ENCODE measurements at regions not wholly inside any gene's neighbourhood (a gene's known extent, or its start where the extent isn't known, plus 50 kb on each side); places are given as distances from the start of the nearest gene placed in this dataset.
"Not testable (repeated sequence)": the region's sequence is repeated elsewhere in the genome, so short reads cannot be mapped to it uniquely, and the experiment has no call there.

DNA sequence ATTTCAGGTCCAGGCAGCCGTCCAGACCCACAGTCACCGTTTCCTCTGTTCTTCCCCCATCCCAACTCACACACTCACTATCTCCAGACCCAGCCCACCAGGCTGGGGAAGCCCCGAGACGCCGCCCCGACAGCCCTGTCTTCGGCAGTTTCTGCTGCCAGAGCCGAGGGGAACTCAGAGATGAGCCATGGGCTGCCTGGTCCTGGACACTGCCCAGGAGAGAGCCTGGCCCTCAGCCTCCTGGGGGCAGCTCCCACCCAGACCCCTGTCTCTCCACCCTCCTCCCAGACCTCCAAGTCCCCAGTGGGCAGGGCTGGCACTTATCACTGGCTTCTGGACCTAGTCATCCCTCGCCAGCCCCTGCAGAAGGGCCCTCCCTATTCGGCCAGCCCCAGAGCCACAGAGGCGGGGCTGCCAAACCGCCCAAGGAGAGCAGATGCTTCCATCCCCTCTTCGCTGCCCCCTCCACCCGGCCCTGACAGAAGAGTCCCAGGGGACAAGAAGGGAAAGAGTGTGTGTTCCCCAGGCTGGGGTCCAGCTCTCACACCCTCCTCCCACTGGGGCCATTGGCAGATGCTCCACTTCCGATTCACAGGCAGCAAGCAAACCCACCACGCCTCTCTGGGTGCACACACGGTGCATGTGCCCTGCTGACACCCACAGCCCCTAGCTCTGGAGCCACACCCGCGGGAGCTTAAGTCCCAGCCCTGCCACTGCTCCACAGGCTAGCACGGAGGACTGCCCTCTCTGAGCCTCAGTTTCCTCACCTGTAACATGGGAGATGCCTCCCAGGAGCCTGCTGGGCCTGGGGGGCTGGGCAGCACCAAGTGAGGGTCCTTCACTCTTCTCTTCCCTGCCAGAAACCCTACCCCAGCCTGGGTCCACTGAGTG is 186.4 kb downstream of the TBC1D2B start:
- H3K9me3 ChIP-seq (ENCODE audit: control insufficient read depth in 2 of 2, insufficient read depth in 1 of 2, low read depth in 1 of 2, low read length in 1 of 2); H3K36me3 ChIP-seq (ENCODE audit: control insufficient read depth in 2 of 2, insufficient read depth in 2 of 2, low read length in 1 of 2); H3K4me1 ChIP-seq (ENCODE audit: control insufficient read depth in 2 of 2, insufficient read depth in 2 of 2, low read length in 1 of 2); H3K4me3 ChIP-seq (ENCODE audit: low read depth in 1 of 2, low read length in 2 of 2); H3K27me3 ChIP-seq (ENCODE audit: control insufficient read depth in 1 of 2, insufficient read depth in 2 of 2, low read length in 2 of 2); H3K27ac ChIP-seq (ENCODE audit: low read depth in 2 of 2, low read length in 1 of 2): not testable (repeated sequence)
- 20 to 38% methylated on average over 14 to 19 of the region's 20 CpGs for WGBS, 2 donors

DNA sequence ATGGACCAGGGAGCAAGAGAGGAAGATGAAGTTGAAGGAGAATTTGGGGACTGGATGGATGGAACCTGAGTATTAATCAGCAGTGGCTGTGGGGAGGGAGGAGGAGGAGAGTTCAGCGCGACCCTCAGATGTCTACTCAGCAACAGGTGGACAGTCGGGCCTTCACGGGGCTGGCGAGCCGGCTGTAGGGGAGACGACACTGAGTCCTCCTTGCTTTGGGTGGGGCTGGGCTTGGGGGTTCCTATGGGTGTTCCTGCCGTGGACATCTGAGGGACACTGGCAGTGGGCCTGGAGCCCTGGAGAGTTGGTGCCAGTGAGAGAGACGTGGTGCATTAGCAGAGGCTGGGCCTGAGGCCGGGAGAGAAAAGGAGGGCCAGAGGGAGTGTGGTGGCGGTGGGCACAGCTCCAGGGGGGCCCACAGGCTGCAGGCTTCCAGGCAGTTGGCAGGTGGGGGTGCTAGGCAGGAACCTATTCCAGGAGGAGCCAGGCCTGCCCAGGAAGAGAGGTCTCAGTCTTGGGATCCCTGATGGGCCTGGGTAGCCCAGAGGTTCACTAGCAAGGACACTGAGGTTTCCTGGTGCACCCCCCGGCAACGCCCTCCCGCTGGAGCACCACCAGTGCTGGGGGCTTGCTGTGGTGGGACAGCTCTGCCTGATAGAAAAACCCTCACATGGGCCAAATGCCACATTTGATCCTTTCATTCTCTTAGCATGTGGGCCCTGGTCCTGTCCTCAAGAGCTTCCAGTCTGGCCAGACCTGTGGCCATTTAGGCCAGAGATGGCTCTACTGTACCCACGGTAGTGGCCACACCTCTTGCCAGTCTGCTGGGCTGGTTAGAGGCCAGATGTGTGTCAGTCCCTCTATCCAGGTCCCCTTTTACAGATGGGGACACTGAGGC is 187.4 kb downstream of the TBC1D2B start:
- not testable (repeated sequence) for H3K4me3 ChIP-seq (ENCODE audit: low read depth in 1 of 2, low read length in 2 of 2); H3K9me3 ChIP-seq (ENCODE audit: control insufficient read depth in 2 of 2, insufficient read depth in 1 of 2, low read depth in 1 of 2, low read length in 1 of 2); H3K27ac ChIP-seq (ENCODE audit: low read depth in 2 of 2, low read length in 1 of 2); H3K4me1 ChIP-seq (ENCODE audit: control insufficient read depth in 2 of 2, insufficient read depth in 2 of 2, low read length in 1 of 2); H3K27me3 ChIP-seq (ENCODE audit: control insufficient read depth in 1 of 2, insufficient read depth in 2 of 2, low read length in 2 of 2); H3K36me3 ChIP-seq (ENCODE audit: control insufficient read depth in 2 of 2, insufficient read depth in 2 of 2, low read length in 1 of 2)
- 81 to 87% methylated on average over 11 to 15 of the region's 15 CpGs for WGBS, 2 donors

DNA sequence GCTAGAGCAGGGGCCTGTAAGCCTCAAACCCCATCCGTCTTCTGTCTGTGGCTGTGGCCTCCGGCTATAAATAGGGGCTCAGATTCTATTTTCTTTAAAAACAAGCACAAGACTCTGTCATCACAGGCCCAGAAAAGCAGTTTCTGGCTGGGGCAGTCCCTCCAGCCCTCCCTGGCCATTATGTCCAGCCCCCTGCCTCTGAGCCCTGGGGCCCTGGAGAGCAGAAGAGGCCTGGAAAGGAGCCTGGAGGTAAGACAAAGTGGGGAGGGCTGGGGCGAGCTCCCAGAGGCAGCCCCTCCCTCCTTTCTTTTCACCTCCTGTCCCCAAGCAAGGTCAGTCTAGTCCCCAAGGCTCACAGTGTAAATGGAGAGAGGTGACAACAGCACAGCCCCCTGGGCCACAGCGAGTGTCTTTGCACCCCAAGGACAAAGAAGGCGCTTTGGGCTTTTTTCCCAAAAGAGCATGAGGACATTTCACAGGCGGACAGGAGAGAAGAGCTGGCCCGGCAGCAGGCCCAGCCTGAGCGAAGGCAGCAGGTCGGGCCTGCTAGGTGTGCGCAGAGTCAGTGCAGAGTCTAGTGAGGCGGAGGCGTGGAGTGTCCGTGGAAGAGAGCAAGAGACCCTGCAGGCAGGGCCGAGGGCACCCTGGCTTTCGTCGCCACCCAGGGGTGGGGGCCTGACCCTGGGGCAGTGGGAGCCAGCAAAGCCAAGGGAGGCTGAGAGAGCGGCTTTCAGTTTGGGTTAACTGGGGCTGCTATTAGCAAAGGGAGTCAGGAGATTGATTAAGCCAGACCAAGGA is 188.3 kb downstream of the TBC1D2B start:
- Histone ChIP-seq H3K4me3 (ENCODE audit: low read depth in 1 of 2, low read length in 2 of 2) (no peak overlapping the region), H3K27me3 (ENCODE audit: control insufficient read depth in 1 of 2, insufficient read depth in 2 of 2, low read length in 2 of 2) (no peaks in the 10 kb centered on the region), H3K27ac (ENCODE audit: low read depth in 2 of 2, low read length in 1 of 2) (no peak overlapping the region), H3K9me3 (ENCODE audit: control insufficient read depth in 2 of 2, insufficient read depth in 1 of 2, low read depth in 1 of 2, low read length in 1 of 2) (no peaks in the 10 kb centered on the region), H3K36me3 (ENCODE audit: control insufficient read depth in 2 of 2, insufficient read depth in 2 of 2, low read length in 1 of 2) (no peaks in the 10 kb centered on the region), H3K4me1 (ENCODE audit: control insufficient read depth in 2 of 2, insufficient read depth in 2 of 2, low read length in 1 of 2) (no peaks in the 10 kb centered on the region)
- 85 to 87% methylated on average over 16 to 17 of the region's 17 CpGs for WGBS, 2 donors

DNA sequence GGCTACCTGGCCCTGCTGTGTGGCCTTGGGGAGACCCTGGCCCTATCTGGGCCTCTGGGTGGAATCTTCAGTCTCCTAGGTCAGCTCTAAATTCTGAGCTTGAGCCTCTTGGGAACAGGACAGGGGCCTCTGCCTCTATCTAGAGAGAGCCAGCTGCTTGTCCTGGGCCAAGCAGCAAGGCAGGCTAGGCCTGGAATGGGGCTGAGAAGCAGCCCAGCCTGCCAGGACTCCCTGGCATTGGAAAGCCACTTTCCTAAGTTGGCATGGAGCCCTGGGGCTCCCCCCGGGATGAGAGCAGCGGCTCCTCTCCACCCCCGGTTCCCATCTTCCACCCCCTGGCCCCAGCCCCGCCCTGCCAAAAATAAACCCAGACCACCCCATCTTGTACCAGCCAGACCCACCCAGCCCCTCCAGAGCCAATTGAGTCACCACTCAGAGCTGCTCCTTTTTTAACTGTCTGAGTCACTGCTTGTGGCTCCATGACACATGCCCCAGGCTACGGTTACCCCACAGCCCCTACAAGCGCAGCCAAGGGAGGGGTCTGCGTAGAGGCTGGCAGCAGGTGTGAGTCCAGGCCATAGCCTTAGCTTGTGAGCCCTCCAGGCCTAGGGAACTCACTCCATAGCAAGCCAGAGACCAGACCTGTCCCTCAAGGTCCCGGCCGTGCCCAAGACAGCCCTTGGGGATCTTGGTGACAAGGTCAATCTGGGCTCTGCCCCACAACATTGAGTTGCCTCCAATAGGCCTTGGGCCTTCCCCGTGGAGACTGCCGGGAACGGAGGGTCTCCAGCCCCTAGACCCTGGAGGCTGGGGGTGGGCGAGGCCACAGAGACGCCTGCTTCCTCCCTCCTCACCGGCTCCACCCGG is 189.7 kb downstream of the TBC1D2B start:
- WGBS, 2 donors, result 41 to 75% methylated on average over 6 to 12 of the region's 16 CpGs

DNA sequence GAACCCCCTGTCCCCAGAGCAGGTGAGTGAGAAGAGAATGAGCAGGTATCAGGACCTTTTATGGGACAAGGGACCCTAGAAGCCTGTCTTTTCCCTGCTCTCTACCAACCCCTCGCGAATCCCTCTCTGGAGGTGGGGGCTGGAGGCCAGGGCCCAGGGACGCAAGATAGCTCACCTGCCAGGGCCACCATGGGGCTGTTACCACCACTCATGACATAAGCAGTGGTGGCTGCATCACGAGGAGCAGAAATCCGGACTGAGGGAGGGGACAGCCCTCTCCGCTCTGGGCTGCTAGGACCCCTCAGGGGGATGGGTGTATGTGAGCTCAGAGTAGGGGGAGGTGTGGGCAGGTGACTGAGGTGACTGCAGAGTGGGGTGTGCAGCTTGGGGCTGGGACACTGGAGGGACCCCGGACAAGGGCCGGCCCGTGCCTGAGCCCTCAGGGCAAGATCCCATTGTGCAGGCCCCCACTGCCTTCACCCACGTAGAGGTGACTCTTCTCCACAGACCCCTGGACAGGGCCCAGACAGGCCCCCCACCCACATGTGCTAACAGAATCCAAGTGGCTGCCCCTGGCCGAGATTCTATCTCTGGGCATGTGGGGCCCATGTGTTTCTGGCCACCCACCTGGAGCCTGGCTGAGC is 190.6 kb downstream of the TBC1D2B start:
- 90 to 92% methylated on average over 10 to 11 of the region's 11 CpGs for WGBS, 2 donors
- Histone ChIP-seq H3K36me3 (ENCODE audit: control insufficient read depth in 2 of 2, insufficient read depth in 2 of 2, low read length in 1 of 2) (no peaks in the 10 kb centered on the region), H3K4me3 (ENCODE audit: low read depth in 1 of 2, low read length in 2 of 2) (no peak overlapping the region), H3K4me1 (ENCODE audit: control insufficient read depth in 2 of 2, insufficient read depth in 2 of 2, low read length in 1 of 2) (no peaks in the 10 kb centered on the region), H3K9me3 (ENCODE audit: control insufficient read depth in 2 of 2, insufficient read depth in 1 of 2, low read depth in 1 of 2, low read length in 1 of 2) (no peaks in the 10 kb centered on the region), H3K27me3 (ENCODE audit: control insufficient read depth in 1 of 2, insufficient read depth in 2 of 2, low read length in 2 of 2) (no peaks in the 10 kb centered on the region), H3K27ac (ENCODE audit: low read depth in 2 of 2, low read length in 1 of 2) (no peak overlapping the region)

More for the DNA sequence above, 189.7 kb downstream of the TBC1D2B start:
- not testable (repeated sequence) for H3K9me3 ChIP-seq (ENCODE audit: control insufficient read depth in 2 of 2, insufficient read depth in 1 of 2, low read depth in 1 of 2, low read length in 1 of 2); H3K27me3 ChIP-seq (ENCODE audit: control insufficient read depth in 1 of 2, insufficient read depth in 2 of 2, low read length in 2 of 2); H3K4me3 ChIP-seq (ENCODE audit: low read depth in 1 of 2, low read length in 2 of 2); H3K36me3 ChIP-seq (ENCODE audit: control insufficient read depth in 2 of 2, insufficient read depth in 2 of 2, low read length in 1 of 2); H3K4me1 ChIP-seq (ENCODE audit: control insufficient read depth in 2 of 2, insufficient read depth in 2 of 2, low read length in 1 of 2); H3K27ac ChIP-seq (ENCODE audit: low read depth in 2 of 2, low read length in 1 of 2)

DNA sequence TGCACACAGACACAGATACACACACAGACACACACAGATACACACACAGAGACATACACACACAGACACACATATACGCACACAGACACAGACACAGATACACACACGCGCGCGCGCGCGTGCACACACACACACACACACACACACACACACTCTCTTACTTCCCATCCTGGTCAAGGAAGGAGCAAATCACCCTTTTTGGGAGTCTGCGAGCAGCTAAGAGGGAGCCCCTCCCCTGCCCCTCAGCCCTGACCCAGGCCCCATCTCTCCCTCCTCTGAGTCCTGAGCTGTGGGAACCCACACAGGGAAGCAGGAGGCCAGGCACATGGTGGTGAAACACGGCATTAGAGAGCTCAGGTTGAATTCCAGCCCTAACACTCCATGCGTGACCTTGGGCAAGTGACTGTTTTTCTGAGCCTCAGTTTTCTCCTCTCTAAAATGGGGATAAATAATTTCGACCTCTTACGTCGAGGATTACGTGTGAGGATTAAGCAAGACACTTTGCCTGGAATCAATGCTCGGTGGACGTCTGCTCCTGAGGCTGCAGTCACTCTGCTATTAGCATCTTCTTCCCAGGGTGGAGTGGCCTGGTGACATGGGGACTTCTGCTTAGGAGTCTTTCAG is 191.5 kb downstream of the TBC1D2B start:
- not testable (repeated sequence) for H3K4me1 ChIP-seq (ENCODE audit: control insufficient read depth in 2 of 2, insufficient read depth in 2 of 2, low read length in 1 of 2); H3K36me3 ChIP-seq (ENCODE audit: control insufficient read depth in 2 of 2, insufficient read depth in 2 of 2, low read length in 1 of 2); H3K4me3 ChIP-seq (ENCODE audit: low read depth in 1 of 2, low read length in 2 of 2); H3K27ac ChIP-seq (ENCODE audit: low read depth in 2 of 2, low read length in 1 of 2); H3K9me3 ChIP-seq (ENCODE audit: control insufficient read depth in 2 of 2, insufficient read depth in 1 of 2, low read depth in 1 of 2, low read length in 1 of 2); H3K27me3 ChIP-seq (ENCODE audit: control insufficient read depth in 1 of 2, insufficient read depth in 2 of 2, low read length in 2 of 2)
- WGBS, 2 donors, result 85 to 97% methylated on average over 17 of the region's 17 CpGs

DNA sequence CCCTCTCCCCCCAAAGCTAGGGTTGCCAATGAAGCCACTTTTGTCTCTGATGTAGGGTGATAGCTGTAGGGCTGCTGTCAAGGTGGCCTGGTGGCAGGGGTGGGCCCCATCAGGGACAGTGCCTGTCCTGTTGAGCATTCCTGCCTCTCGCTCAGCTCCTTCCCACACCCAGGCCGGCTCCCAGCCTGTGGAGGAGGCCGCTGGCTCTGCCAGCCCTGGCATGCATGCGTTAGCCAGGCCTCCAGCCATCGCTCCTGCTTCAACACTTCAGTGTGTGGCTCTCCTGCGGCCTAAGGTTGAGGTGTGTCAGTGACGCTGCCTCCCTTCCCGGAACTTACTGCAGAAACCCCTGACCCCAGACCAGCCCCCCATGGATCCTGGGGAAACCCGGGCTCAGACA is 194.5 kb downstream of the TBC1D2B start:
- no CpG with 5 or more reads among the region's 9 CpGs for WGBS, 2 donors
- H3K27me3 ChIP-seq (ENCODE audit: control insufficient read depth in 1 of 2, insufficient read depth in 2 of 2, low read length in 2 of 2); H3K4me1 ChIP-seq (ENCODE audit: control insufficient read depth in 2 of 2, insufficient read depth in 2 of 2, low read length in 1 of 2); H3K36me3 ChIP-seq (ENCODE audit: control insufficient read depth in 2 of 2, insufficient read depth in 2 of 2, low read length in 1 of 2); H3K9me3 ChIP-seq (ENCODE audit: control insufficient read depth in 2 of 2, insufficient read depth in 1 of 2, low read depth in 1 of 2, low read length in 1 of 2); H3K27ac ChIP-seq (ENCODE audit: low read depth in 2 of 2, low read length in 1 of 2); H3K4me3 ChIP-seq (ENCODE audit: low read depth in 1 of 2, low read length in 2 of 2): not testable (repeated sequence)

DNA sequence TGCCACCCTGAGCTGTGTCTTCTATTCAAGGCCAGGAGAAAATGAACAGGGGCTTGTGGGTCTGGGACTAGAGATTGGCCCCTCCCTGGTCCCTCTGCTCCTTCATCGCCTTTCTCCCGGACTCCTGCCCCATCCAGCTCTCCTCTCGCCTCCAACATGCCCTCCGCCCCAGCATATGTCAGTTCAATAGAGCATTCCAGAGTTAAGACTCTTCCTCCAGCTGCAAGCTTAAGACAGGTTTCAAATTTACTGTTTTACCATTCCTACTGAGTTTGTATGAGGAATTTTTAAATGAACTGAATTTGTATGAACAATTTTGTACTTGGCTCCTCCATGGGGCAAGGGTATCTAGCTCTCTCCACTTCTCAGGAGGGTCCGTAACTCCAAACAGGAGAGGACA is 195.6 kb downstream of the TBC1D2B start:
- H3K4me1 ChIP-seq (ENCODE audit: control insufficient read depth in 2 of 2, insufficient read depth in 2 of 2, low read length in 1 of 2), result no peaks in the 10 kb centered on the region
- H3K27me3 ChIP-seq (ENCODE audit: control insufficient read depth in 1 of 2, insufficient read depth in 2 of 2, low read length in 2 of 2), result no peaks in the 10 kb centered on the region
- H3K9me3 ChIP-seq (ENCODE audit: control insufficient read depth in 2 of 2, insufficient read depth in 1 of 2, low read depth in 1 of 2, low read length in 1 of 2), result no peaks in the 10 kb centered on the region
- no peaks in the 10 kb centered on the region for H3K36me3 ChIP-seq (ENCODE audit: control insufficient read depth in 2 of 2, insufficient read depth in 2 of 2, low read length in 1 of 2)
- H3K27ac ChIP-seq (ENCODE audit: low read depth in 2 of 2, low read length in 1 of 2), result no peak overlapping the region
- no peak overlapping the region for H3K4me3 ChIP-seq (ENCODE audit: low read depth in 1 of 2, low read length in 2 of 2)
- 83 to 84% methylated on average over 5 of the region's 5 CpGs for WGBS, 2 donors

Data from esophagus (tissue), 2 donors.